GM19351 (cell line): ENCODE measurements at regions not wholly inside any gene's neighbourhood (a gene's known extent, or its start where the extent isn't known, plus 50 kb on each side); places are given as distances from the start of the nearest gene placed in this dataset.

Experiments used
- ATAC-seq: cut with Tn5 transposase; IDR thresholded peaks from one replicate; pipeline ENCODE4 v1.9.1; 2021; ENCODE audit warnings: mild to moderate bottlenecking, moderate library complexity; ENCODE audit not compliant: unreplicated experiment

DNA sequence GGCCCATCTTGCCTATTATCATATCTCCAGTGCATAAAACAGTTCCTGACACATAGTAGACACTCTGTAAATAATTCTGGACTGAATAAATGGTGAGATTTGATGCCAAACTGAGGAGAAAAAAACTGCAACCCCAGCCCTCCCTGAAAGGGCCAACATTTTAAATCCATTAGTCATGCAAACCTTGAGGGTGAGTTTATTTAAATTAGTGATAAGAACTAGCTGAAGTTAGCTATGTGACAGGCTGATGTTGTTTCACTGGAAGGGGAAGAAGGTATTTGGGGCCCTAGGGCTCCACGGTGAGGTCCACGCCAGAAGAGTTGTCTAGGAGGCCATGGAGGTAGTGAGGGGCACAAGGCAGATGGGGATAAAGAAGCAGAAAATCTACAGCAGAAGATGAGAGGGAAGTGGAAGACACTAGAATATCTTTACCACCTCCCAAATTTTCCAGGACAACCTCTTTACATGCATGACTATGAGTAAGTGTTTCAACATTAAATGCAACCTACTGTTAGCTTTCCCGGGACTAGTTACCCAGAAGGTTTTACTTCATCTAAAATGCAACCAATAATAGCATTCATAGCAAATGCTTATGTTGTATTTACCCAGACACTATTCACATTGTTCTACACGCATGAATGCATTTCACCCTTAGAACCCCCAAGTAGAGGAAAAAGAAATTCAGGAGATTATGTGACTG lies 183.2 kb upstream of the LYZL1 start:
- ATAC-seq = no peak

DNA sequence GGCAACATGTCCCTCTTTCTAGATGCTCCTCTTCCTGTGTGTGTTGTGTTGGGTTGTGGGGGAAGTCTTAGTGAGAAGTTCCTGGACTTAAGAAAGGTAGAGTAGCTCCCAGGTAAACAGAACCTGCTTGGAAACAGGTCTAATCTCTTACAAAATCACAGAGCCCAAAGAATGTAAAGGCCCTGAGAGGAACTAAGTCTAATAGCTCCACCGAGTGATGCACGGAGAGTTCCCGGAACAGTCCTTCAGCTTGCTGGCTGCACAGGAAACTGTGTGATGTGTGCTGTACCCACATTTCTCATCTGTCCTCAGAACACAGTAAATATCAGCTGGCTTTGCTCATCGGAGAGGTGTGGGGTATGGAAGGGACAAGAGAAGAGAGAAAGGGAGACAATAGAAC lies 182.6 kb upstream of the LYZL1 start:
- no peak for ATAC-seq

DNA sequence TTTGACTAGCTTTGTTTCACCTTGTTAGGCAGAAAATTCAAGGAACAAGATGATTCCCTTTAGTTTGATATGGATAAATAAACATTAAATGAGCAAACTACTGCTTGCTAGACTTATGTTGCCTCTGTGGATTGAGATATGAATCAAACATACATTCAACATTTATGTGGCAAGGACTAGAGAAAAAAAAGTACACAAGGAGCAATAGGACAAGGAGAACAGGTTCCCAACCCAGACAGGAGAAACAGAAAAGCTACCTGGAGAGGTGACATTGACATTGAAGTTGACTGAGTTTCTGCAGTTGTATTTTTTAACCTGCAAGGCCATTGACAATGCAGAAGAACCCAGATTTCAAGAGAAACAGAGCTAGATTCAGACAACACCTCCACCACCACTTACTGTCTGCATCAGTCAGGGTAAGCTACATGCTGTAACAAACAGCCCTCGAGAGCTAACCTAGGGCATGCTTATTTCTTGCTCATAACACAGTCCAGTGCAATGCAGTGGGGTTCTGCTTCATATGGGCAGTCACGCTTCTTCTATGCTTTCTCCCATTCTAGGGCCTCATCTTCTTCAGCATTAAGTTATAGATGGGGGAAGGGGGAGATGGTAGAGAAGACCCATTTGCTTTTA lies 180.9 kb upstream of the LYZL1 start:
- ATAC-seq = no peak

DNA sequence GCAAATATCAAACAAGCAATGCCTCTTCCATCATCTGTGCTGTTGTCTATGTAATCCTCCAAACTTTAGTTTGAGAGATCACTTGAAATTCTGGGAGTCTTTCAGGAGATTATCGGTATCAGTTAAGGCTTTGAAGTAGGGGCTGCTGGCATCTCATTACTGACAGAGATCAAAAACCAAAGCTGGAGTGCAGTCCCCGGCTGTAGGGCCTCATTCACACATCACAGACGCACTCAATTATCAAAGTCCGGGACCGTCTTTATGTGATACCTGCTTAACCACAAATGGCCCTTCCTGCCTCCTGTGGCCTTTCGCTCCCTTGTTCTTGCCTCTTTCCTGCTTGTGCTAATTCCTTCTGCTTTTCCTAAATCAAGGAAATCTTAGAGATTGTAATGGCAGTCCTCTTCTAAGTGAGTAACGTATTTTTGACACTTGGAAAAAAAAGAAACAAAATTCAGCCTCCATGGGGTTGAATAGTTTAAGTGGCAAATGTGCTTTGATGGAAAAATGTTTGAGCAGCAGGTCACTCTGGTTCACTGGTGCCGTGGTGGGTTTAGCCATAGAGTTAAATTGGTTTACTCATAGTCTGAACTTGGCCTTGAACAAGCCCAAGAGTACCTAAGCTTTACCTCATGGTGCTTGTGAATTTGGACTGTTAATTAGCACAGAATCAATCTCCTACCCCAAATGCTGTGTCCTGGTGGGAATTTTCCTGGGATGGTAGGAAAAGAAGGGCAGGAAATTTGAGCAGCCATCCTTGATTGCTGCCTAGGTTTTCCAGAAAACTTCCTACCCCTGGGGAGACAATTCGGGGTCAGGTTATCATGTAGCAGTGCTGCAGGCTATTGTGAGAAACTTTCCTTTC lies 178.9 kb upstream of the LYZL1 start:
- no peak for ATAC-seq

DNA sequence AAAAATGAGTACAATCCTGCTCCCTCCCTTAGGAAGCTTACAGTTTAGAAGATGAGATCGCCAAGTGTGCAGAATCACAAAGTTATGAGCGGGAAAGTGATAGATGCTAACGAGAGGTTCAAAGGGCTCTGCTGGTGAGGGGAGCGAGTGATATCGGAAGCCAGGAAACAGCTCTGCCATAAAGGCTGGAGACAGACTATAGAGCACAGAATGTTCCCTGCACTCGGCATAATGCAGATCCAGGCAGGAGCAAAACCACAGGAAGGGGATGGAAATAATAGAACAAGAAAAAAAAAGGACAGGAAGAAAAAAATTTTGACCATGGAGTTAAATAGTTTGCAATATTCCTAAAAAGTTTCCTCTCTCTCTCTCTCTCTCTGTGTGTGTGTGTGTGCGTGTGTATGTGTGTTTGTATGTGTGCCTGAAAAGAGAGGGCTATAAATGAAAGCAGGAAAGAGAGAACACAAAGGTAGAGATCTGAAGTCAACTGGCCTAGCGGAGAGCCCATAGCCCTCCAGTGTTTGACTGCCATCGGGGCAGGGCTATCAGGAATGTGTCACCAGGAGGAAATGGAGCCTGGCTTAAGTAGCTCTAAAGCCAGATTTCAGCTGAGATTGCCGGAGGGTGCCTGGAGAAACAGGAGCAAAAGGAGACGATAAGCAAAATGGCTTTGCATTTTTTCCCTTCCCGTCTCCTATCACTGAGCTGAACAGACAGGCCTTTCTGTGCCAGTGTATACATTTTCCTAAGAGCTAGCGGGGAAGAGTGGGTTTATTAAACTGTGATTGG lies 175.8 kb upstream of the LYZL1 start:
- ATAC-seq = no peak

DNA sequence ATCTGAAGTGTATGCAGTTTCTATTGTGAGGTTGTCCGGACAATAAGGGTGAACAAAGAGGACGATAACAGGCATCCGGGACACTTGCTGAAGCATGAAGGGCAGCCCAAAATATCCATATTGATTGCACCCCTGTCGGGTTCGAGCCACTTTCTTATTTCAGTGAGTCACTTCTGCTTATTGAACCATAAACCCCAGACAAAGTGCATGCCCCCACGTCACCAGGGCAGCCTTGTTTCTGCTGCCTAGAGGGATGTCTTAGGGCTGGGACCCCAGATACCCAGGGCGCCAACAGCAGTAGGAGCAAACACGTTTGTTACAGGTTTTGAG lies 175.3 kb upstream of the LYZL1 start:
- ATAC-seq = no peak

DNA sequence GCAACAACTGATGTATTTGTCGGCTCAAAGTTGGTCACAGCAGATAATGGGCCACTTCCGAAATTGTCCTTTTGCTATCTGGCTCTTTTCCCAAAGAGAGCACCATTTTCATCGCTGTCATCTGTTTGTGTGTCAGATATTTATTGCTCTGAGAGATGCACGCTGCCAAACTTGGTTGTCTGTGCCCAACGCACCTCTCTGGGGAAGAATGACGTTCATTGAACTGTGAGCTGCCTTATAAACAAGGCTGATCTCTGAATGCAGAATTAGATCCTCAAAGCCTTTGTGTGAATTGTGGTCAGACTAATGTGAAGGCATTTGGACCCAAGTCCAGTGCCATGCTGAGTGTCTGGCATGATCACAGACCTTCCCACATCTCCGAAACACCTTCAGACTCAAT lies 174.7 kb upstream of the LYZL1 start:
- ATAC-seq = no peak

DNA sequence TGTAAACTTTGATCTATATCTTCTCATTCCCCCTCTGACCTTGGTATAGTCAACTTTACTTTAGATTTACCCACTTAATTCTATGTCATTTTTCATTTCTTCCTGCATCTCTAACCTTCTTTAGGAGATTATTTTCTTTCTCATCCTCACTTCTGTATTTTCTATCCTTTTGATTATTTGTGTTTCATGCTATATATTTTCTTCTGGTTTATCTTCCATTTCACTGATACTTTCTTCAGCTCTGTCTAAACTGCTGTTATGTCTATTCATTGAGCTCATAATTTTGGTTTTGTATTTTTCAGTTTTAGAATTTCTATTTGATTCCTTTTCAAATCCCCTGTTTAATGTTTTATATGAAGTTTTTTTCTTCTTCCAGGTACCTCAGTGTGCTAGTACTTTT lies 171.1 kb upstream of the LYZL1 start:
- ATAC-seq = no peak

DNA sequence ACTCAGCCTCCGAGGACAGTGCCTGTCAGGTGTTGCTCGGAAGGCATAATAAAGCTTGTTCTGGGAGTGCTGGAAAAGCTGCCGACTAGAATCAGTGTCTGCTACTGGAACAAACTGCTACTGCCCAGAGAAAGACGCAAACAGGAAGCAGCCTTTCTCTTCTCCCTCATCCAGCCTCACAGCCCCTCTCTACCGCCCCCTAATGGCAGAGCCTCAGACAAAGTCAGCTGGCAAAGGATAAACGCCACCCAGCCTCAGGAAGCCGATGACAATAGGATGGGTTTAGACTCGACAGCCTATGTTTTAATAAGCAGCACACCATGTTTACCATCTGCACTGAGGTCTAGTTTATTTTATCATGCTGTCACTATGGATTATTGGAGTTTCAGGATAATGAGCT lies 169.5 kb upstream of the LYZL1 start:
- no peak for ATAC-seq

DNA sequence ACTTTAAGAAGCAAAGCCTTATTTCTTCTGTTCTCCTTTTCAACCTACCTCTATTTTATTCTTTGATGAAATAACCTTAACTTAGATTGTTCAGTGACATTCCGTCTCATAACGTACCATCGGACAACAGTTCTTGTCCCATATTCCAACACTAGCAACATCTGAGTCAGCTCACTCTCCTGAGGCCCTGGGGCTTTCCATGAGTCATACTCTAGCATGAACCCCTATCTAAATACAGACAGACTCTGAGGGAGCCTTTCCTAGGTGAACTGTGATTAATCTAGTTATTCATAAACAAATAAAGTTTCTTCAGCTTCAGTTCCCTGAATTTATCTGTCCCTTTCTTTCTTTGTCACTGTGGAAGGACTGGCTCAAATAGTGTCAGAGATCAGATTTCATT lies 168.7 kb upstream of the LYZL1 start:
- no peak for ATAC-seq

DNA sequence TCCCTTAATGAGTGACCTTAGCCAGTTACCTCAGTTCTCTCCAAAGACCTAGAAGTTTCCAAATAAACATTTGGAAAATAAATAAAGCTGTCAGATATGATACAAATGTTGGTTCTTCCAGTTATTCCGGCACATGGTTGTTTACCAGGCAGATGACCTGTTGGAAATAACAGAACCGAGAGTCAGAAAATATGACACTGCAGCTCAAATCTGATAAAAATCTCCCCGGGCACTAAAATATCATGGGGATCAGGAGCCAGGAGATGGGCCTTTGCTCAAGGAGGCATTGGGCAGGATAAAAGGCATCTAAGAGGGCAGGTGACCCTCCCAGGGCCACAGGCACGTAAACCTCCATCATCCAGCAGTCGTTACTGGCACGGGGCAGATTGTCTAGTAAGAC lies 164.0 kb upstream of the LYZL1 start:
- no peak for ATAC-seq

DNA sequence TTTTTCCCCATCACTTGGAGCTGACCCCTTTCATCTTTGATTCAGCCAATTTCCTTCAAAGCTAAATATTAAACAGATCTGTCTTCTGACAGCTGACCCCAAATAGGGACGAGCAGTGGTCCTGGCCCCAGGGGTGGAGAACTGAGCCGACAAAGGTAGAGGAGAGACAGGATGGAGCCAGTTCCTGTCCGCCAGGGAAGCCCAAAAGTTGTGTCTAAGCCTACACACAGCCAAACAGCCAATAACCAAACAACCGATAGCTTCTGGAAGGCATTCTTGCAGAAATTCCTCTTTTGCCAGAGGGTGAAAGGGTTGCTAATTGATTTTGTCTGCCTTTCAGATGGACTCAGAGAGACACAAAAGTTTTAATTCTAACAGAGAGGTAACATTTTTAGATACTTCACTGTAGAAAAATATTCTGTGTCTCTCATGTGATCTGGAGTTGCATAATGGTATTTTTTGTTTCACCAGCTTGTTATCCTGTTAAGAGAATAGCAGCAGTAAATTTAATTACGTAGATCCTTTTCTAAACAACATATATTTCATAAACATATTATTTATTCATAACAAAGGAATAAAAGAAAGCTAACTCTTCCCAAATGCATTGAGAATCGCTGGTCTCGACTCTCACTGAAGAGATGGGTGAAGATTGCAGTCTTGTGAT lies 161.7 kb upstream of the LYZL1 start:
- no peak for ATAC-seq

DNA sequence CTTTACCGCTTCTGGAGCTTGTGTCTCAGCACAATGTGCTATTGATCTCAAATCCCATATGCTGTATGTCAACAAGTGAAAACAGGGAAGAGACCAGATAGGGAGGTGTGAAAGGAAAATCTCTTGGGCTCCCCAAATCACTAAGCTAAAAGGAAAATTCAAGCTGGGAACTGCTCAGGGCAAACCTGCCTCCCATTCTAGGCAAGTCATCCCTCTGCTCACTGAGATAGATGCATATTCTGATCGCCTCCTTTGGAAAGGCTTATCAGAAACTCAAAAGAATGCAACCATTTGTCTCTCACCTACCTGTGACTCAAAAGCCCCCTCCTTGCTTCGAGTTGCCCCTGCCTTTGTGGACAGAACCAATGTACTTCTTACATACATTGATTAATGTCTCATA lies 161.1 kb upstream of the LYZL1 start:
- ATAC-seq = no peak

DNA sequence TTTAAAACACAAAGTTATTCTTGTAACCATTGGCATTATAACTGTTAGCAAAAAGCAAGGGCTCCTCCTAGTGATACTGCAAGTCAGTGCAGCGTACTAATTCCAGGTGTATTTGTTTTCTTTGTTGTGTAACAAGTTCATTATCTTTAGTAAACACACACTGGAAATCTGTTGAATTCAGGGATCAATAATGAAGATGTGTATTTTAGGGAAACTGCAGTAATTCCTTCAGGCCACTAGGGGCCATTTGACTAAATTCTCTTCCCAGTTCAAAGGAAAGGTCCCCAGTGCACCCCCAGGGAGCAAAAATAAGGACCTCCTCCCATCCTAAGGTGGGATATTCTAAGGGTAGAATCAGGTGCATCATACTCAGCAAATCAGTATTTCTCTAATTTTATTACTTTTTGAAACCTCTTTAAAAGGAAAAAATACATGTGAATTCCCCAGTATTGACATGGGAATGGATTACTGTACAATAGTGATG lies 158.6 kb upstream of the LYZL1 start:
- ATAC-seq = no peak

DNA sequence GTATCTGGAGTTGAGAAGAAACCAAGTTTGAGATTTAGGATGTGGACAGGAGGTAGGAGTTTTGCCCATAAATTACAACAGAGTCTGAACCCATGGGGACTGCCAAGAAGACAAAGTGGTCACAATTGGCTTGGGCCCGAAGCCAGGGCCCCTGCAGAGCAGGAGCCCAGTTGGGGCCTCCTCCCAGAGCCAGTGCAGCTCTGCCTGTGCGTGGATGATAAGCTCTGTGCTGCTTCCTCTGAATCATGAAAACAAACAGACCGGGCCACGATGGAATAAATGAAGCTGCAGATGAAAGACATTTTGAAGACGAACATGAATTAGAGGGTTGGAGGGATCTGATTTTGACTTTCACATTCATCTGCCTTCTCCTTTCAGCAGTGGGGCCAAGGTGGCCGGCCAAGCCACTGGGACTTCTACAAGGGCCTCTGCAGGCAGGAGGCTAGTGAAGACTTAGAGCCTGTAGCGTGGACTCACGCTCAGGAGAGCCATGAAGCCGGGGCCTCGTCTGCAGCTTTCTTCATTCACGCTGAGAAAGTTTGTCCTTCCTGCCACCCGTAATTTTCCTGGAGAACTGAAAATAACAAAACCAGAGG lies 156.8 kb upstream of the LYZL1 start:
- ATAC-seq = no peak

DNA sequence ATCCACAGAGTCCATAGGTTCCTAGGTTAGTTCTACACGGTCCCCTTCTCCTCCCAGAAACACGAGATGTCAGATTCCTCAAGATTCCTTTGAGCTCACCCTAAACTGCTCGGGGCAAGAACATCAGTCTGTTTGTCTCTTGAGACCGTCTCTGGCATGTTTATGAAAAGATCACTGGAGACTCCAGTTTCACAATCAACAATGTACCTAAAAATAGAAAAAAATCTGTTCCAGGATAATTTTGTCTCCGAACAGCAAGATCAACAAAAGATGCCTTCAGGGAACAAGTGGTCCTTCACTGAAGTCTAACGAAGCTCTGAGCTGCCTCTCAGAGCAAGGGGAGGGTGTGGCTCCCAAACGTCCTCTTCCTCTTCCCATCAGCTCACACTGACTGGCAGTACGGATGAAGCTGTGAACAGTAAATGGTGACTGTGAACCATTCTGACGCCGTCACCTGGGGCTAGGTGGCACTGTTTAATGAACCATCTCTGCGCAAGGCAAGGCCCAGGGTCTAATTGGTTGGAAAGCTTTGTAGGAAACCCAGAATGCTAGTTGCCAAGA lies 156.2 kb upstream of the LYZL1 start:
- no peak for ATAC-seq

DNA sequence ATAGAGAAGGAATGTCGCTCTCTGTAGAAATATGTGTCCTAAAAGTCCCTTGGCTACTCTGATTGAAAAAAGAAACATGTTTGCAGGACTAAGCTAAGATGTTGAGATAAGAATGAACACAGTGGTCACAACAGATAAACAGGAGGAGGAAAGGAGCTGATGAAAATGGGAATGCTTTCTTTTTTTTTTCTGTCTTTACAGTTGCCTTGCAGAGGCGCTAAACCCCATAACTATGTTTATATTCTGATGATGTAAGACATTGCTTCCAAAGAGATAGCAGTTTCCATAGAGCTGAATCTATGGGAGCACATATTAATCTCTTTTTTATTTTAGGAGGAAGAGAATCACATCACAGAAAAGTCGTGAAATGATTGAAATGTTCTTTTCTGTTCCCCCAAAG lies 153.5 kb upstream of the LYZL1 start:
- ATAC-seq = no peak

DNA sequence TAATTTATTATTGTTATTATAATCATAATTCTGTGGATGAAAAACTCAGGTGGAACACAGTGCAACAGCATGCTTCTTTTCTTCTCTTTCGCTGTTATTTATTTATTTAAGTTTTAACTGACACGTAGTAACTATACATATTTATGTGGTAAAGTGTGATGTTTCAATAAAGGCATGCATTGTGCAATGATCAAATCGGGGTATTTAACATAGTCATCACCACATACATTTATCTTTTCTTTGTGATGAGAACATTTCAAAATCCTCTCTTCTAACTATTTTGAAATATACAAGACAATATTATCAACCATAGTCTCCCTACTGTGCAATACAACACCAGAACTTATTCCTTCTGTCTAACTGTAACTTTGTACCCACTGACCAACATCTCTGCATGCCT lies 152.5 kb upstream of the LYZL1 start:
- no peak for ATAC-seq

DNA sequence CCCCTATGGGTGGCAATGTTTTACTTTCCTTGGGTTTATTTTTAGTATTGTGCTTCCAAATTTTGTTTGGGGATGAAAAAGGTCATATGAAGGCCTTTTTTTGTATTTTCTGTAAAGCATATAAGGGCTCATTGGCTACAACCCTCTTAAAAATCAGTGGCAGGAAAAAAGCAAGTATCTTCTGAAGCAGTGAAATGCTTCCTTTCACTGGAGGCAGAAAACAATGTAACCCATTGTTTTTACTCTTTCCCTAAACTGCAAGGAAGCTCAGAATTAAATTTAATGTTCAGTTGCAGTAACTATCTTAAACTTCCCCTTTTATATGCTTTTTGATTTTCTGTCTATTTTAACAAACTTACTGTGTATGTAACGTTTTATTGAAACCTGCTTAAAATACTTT lies 148.7 kb upstream of the LYZL1 start:
- ATAC-seq = no peak

DNA sequence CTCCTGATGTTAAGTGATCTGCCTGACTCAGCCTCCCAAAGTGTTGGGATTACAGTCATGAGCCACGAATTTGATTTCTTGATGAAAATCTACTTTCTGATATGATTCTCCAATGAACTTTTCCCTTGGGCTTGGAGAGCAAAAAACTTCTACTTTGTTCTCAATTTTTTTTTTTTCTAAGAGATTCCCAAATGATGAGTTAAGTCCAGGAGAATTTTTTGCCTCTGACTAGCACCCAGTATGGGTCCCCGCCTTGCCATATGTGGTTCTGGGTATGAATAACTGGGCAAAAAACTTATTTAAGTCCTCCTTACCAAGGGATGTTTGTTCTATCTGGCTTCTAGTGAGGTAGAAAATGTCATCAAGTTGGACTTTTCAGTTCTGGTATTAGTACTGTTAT lies 147.9 kb upstream of the LYZL1 start:
- ATAC-seq = no peak
